ENCODE measurements at regions not wholly inside any gene's neighbourhood (a gene's known extent, or its start where the extent isn't known, plus 50 kb on each side); places are given as distances from the start of the nearest gene placed in this dataset.

DNA sequence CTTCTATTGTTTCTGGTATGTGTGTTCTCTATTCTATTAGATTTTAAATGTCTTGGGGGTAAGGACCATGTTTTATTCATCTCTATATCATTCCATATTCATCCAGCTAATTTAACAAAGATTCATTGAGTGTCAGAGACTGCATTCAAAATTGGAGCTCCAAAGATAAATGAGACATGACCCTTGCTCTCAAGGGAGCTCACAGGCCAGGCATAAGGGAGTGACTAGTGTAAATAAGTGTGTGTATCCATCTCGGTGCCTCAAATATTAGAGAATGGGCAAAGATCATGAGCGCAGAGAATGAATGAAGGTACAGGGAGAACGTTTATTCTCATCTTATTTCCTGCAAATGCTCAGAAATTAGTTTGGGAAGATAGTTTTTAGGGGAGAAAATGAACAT, 150.1 kb upstream of the CASK start:
- no peak for ATAC-seq (ENCODE audit: low read depth)
- WGBS (ENCODE audit: insufficient coverage), result no CpG with 5 or more reads among the region's 3 CpGs

DNA sequence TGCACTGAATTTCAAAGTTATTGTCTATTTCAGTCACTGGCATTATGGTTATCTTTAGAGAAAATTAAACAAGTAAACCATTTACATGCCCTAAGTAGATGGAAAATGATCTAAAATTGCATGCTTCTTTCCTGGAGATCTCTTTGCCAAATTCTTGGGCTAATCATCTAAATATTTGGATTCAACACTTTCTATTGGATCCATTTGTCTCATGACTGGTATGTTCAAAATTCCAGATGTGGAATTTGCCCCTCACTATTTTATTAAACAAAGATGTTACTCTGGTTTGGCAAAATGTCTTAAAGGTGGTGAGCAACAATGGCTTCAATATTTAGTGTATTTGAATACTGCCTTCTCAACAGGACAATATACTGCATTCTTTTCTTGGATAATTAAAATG, 147.5 kb upstream of the CASK start:
- H3K4me3 ChIP-seq (ENCODE audit: control extremely low read depth in 1 of 5, extremely low read depth in 1 of 5, insufficient read depth in 1 of 5, low read depth in 2 of 5, low read length in 4 of 5), result no peak overlapping the region
- no peak overlapping the region for H3K4me2 ChIP-seq (replicated peaks; ENCODE audit: low read depth, low read length, poor library complexity, severe bottlenecking)
- no peak overlapping the region for H3K4me3 Mint-ChIP-seq
- no peaks in the 10 kb centered on the region for H3K79me2 ChIP-seq (ENCODE audit: control insufficient read depth, insufficient read depth, low read length)
- no peak overlapping the region for H2AFZ ChIP-seq (ENCODE audit: insufficient read depth, low read depth, low read length, poor library complexity, severe bottlenecking)
- DNase-seq (no peak), ATAC-seq (ENCODE audit: low read depth) (no peak)
- H3K36me3 ChIP-seq (replicated peaks in 1 of 2; ENCODE audit: control extremely low read depth in 1 of 2, control insufficient read depth in 1 of 2, extremely low read depth in 1 of 2, insufficient read depth in 2 of 2, low read length in 1 of 2), result no peaks in the 10 kb centered on the region
- no peaks in the 10 kb centered on the region for H3K27me3 ChIP-seq (replicated peaks in 1 of 4; ENCODE audit: control extremely low read depth in 1 of 4, control insufficient read depth in 3 of 4, insufficient read depth in 4 of 4, low read length in 3 of 4)
- no peak overlapping the region for H3K9ac ChIP-seq (ENCODE audit: low read length)
- CTCF ChIA-PET, result no interaction called here
- no peak for TF ChIP-seq EZH2 (IDR thresholded peaks at IDR 0.05; ENCODE audit: borderline replicate concordance, insufficient read depth, low read depth, low read length, poor library complexity, severe bottlenecking)
- TF ChIP-seq, protein P1, sequence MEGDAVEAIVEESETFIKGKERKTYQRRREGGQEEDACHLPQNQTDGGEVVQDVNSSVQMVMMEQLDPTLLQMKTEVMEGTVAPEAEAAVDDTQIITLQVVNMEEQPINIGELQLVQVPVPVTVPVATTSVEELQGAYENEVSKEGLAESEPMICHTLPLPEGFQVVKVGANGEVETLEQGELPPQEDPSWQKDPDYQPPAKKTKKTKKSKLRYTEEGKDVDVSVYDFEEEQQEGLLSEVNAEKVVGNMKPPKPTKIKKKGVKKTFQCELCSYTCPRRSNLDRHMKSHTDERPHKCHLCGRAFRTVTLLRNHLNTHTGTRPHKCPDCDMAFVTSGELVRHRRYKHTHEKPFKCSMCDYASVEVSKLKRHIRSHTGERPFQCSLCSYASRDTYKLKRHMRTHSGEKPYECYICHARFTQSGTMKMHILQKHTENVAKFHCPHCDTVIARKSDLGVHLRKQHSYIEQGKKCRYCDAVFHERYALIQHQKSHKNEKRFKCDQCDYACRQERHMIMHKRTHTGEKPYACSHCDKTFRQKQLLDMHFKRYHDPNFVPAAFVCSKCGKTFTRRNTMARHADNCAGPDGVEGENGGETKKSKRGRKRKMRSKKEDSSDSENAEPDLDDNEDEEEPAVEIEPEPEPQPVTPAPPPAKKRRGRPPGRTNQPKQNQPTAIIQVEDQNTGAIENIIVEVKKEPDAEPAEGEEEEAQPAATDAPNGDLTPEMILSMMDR (IDR thresholded peaks at IDR 0.05), result no peak
- no peak overlapping the region for H3K27ac ChIP-seq (ENCODE audit: low read length in 2 of 2)
- no peaks in the 10 kb centered on the region for H3K9me3 ChIP-seq (ENCODE audit: control extremely low read depth in 1 of 3, control insufficient read depth in 2 of 3, insufficient read depth in 1 of 3, low read length in 2 of 3)
- POLR2A ChIA-PET, result no interaction called here
- no peaks in the 10 kb centered on the region for H4K20me1 ChIP-seq (ENCODE audit: control insufficient read depth, insufficient read depth, low read length, poor library complexity, severe bottlenecking)
- peaks cover 6% of the 10 kb centered on the region for H3K27me3 Mint-ChIP-seq
- intact Hi-C loops (cut with micrococcal nuclease), result no loop called here
- H3K4me1 ChIP-seq (ENCODE audit: control insufficient read depth in 2 of 2, insufficient read depth in 2 of 2, low read length in 2 of 2), result no peaks in the 10 kb centered on the region
- H3K9me3 Mint-ChIP-seq (ENCODE audit: insufficient read depth), result no peaks in the 10 kb centered on the region
- H3K4me1 Mint-ChIP-seq, result no peaks in the 10 kb centered on the region
- no peak overlapping the region for H3K27ac Mint-ChIP-seq

More for the DNA sequence above, 150.1 kb upstream of the CASK start:
- peaks cover 6% of the 10 kb centered on the region for H3K27me3 Mint-ChIP-seq
- H2AFZ ChIP-seq (ENCODE audit: insufficient read depth, low read depth, low read length, poor library complexity, severe bottlenecking), result no peak overlapping the region
- H3K9me3 Mint-ChIP-seq (ENCODE audit: insufficient read depth), result no peaks in the 10 kb centered on the region
- no peaks in the 10 kb centered on the region for H3K79me2 ChIP-seq (ENCODE audit: control insufficient read depth, insufficient read depth, low read length)
- H3K27me3 ChIP-seq (replicated peaks in 1 of 4; ENCODE audit: control extremely low read depth in 1 of 4, control insufficient read depth in 3 of 4, insufficient read depth in 4 of 4, low read length in 3 of 4), result no peaks in the 10 kb centered on the region
- H3K4me3 ChIP-seq (ENCODE audit: control extremely low read depth in 1 of 5, extremely low read depth in 1 of 5, insufficient read depth in 1 of 5, low read depth in 2 of 5, low read length in 4 of 5), result no peak overlapping the region
- POLR2A ChIA-PET, result no interaction called here
- H3K9me3 ChIP-seq (ENCODE audit: control extremely low read depth in 1 of 3, control insufficient read depth in 2 of 3, insufficient read depth in 1 of 3, low read length in 2 of 3), result no peaks in the 10 kb centered on the region
- no peaks in the 10 kb centered on the region for H3K4me1 ChIP-seq (ENCODE audit: control insufficient read depth in 2 of 2, insufficient read depth in 2 of 2, low read length in 2 of 2)
- H3K9ac ChIP-seq (ENCODE audit: low read length), result no peak overlapping the region
- H3K36me3 ChIP-seq (replicated peaks in 1 of 2; ENCODE audit: control extremely low read depth in 1 of 2, control insufficient read depth in 1 of 2, extremely low read depth in 1 of 2, insufficient read depth in 2 of 2, low read length in 1 of 2), result no peaks in the 10 kb centered on the region
- no peaks in the 10 kb centered on the region for H4K20me1 ChIP-seq (ENCODE audit: control insufficient read depth, insufficient read depth, low read length, poor library complexity, severe bottlenecking)
- no peaks in the 10 kb centered on the region for H3K4me1 Mint-ChIP-seq
- CTCF ChIA-PET, result no interaction called here
- no peak for DNase-seq
- no peak for TF ChIP-seq EZH2 (IDR thresholded peaks at IDR 0.05; ENCODE audit: borderline replicate concordance, insufficient read depth, low read depth, low read length, poor library complexity, severe bottlenecking)
- TF ChIP-seq, protein P1 (IDR thresholded peaks at IDR 0.05), result no peak
- H3K27ac Mint-ChIP-seq, result no peak overlapping the region
- H3K4me2 ChIP-seq (replicated peaks; ENCODE audit: low read depth, low read length, poor library complexity, severe bottlenecking), result no peak overlapping the region
- intact Hi-C loops (cut with micrococcal nuclease), result no loop called here
- H3K4me3 Mint-ChIP-seq, result no peak overlapping the region
- no peak overlapping the region for H3K27ac ChIP-seq (ENCODE audit: low read length in 2 of 2)
